WTC11 (cell line): ENCODE measurements at regions not wholly inside any gene's neighbourhood (a gene's known extent, or its start where the extent isn't known, plus 50 kb on each side); places are given as distances from the start of the nearest gene placed in this dataset.

ENCODE experiments used
- ATAC-seq: fragments of 200-7000 bp; cut with Tn5 transposase; 2 replicates; pipeline ENCODE4 v1.10.0; 2021; ENCODE audit warnings: mild to moderate bottlenecking, moderate library complexity
- CTCF ChIA-PET: fragments of 300-600 bp; sonication (Branson Sonifier 250); formaldehyde crosslinking; loops from one replicate; lab custom pipeline; 2021; ENCODE audit warnings: antibody characterized with exemption; lab: Charles Lee
- POLR2A ChIA-PET: fragments of 350-600 bp; sonication (Branson Sonifier 250); formaldehyde crosslinking; loops from one replicate; lab custom pipeline; 2021; ENCODE audit warnings: antibody characterized with exemption; lab: Charles Lee
- DNase-seq: peaks from one replicate; pipeline ENCODE4 v3.0.0; 2021; ENCODE audit warnings: low spot score
- H3K27ac Mint-ChIP-seq: 2 replicates; pipeline ENCODE4 v1.8.0; 2021; ENCODE audit warnings: mixed read lengths
- H3K27me3 Mint-ChIP-seq: 2 replicates; pipeline ENCODE4 v1.8.0; 2021; ENCODE audit warnings: low read depth, mild to moderate bottlenecking, moderate library complexity, mixed read lengths
- H3K36me3 Mint-ChIP-seq: 2 replicates; pipeline ENCODE4 v1.8.0; 2021; ENCODE audit warnings: mixed read lengths
- H3K4me1 Mint-ChIP-seq: 2 replicates; pipeline ENCODE4 v1.8.0; 2022; ENCODE audit warnings: mixed read lengths
- H3K4me3 Mint-ChIP-seq: 2 replicates; pipeline ENCODE4 v1.8.0; 2021; ENCODE audit warnings: mild to moderate bottlenecking, moderate library complexity, mixed read lengths
- H3K9me3 Mint-ChIP-seq: 2 replicates; pipeline ENCODE4 v1.8.0; 2021; ENCODE audit warnings: mixed read lengths
- CBFB ChIP-seq: sonication (generic); formaldehyde crosslinking; IDR thresholded peaks from 2 replicates; pipeline ENCODE4 v1.8.1; 2022; ENCODE audit warnings: mild to moderate bottlenecking, low read depth, missing genetic modification reagents
- ETV6 ChIP-seq: sonication (generic); formaldehyde crosslinking; IDR thresholded peaks from 2 replicates; pipeline ENCODE4 v1.8.1; 2022; ENCODE audit warnings: mild to moderate bottlenecking, missing genetic modification reagents
- GTF2I ChIP-seq: fragments of 250-450 bp; sonication (Bioruptor Pico); conservative IDR thresholded peaks from 2 replicates; pipeline ENCODE4 v1.4.0; 2021; ENCODE audit warnings: mild to moderate bottlenecking
- HMGA2 ChIP-seq: fragments of 250-450 bp; sonication (Bioruptor Pico); IDR thresholded peaks from 2 replicates; pipeline ENCODE4 v1.4.0; 2021; ENCODE audit warnings: mild to moderate bottlenecking, moderate library complexity
- IRF2 ChIP-seq: sonication (generic); formaldehyde crosslinking; IDR thresholded peaks from 2 replicates; pipeline ENCODE4 v1.8.0; 2022; ENCODE audit warnings: low read depth, missing genetic modification reagents, borderline replicate concordance
- JUN ChIP-seq: sonication (generic); formaldehyde crosslinking; IDR thresholded peaks from 2 replicates; pipeline ENCODE4 v1.8.0; 2023; ENCODE audit warnings: mild to moderate bottlenecking, missing genetic modification reagents
- NFYB ChIP-seq: sonication (generic); formaldehyde crosslinking; conservative IDR thresholded peaks from 2 replicates; pipeline ENCODE4 v1.8.0; 2022; ENCODE audit warnings: low read depth, missing genetic modification reagents
- NR2C2 ChIP-seq: sonication (generic); formaldehyde crosslinking; IDR thresholded peaks from 2 replicates; pipeline ENCODE4 v1.8.0; 2022; ENCODE audit warnings: mild to moderate bottlenecking, missing genetic modification reagents
- NR3C1 ChIP-seq: sonication (generic); formaldehyde crosslinking; conservative IDR thresholded peaks from 2 replicates; pipeline ENCODE4 v1.8.1; 2023; ENCODE audit warnings: low read depth, mild to moderate bottlenecking, missing genetic modification reagents
- OVOL2 ChIP-seq: fragments of 250-450 bp; sonication (Bioruptor Pico); IDR thresholded peaks from 2 replicates; pipeline ENCODE4 v1.9.0; 2021; ENCODE audit warnings: mild to moderate bottlenecking, borderline replicate concordance
- RORB ChIP-seq: fragments of 250-450 bp; sonication (Bioruptor Pico); IDR thresholded peaks from 2 replicates; pipeline ENCODE4 v1.9.0; 2021; ENCODE audit warnings: mild to moderate bottlenecking
- SMAD3 ChIP-seq: sonication (generic); formaldehyde crosslinking; IDR thresholded peaks from 2 replicates; pipeline ENCODE4 v1.8.0; 2022; ENCODE audit warnings: missing genetic modification reagents, mild to moderate bottlenecking, borderline replicate concordance
- SMAD4 ChIP-seq: sonication (generic); formaldehyde crosslinking; IDR thresholded peaks from 2 replicates; pipeline ENCODE4 v1.8.0; 2022; ENCODE audit warnings: mild to moderate bottlenecking, missing genetic modification reagents
- SOX15 ChIP-seq: fragments of 250-450 bp; sonication (Bioruptor Pico); IDR thresholded peaks from 2 replicates; pipeline ENCODE4 v1.9.0; 2021; ENCODE audit warnings: mild to moderate bottlenecking
- SP1 ChIP-seq: sonication (generic); formaldehyde crosslinking; conservative IDR thresholded peaks from 2 replicates; pipeline ENCODE4 v1.8.1; 2022; ENCODE audit warnings: missing genetic modification reagents
- TCF7 ChIP-seq: sonication (generic); formaldehyde crosslinking; IDR thresholded peaks from 2 replicates; pipeline ENCODE4 v1.8.0; 2022; ENCODE audit warnings: mild to moderate bottlenecking, low read depth, missing genetic modification reagents, moderate library complexity
- ZNF121 ChIP-seq: sonication (generic); formaldehyde crosslinking; IDR thresholded peaks from 2 replicates; pipeline ENCODE4 v1.8.0; 2023; ENCODE audit warnings: missing genetic modification reagents
- ZNF232 ChIP-seq: sonication (generic); formaldehyde crosslinking; IDR thresholded peaks from 2 replicates; pipeline ENCODE4 v1.8.0; 2022; ENCODE audit warnings: mild to moderate bottlenecking, missing genetic modification reagents
- TF ChIP-seq, protein P1 (sequence below): sonication (generic); formaldehyde crosslinking; IDR thresholded peaks from 2 replicates; pipeline ENCODE4 v1.8.0; 2023; ENCODE audit warnings: missing genetic modification reagents
- TF ChIP-seq, protein P2 (sequence below): sonication (generic); formaldehyde crosslinking; IDR thresholded peaks from 2 replicates; pipeline ENCODE4 v1.8.0; 2022; ENCODE audit warnings: mild to moderate bottlenecking, missing genetic modification reagents
- TF ChIP-seq, protein P3 (sequence below): sonication (generic); formaldehyde crosslinking; IDR thresholded peaks from 2 replicates; pipeline ENCODE4 v1.8.1; 2023; ENCODE audit warnings: mild to moderate bottlenecking, missing genetic modification reagents, moderate library complexity
- TF ChIP-seq, protein P4 (sequence below): sonication (generic); formaldehyde crosslinking; IDR thresholded peaks from 2 replicates; pipeline ENCODE4 v1.8.0; 2022; ENCODE audit warnings: mild to moderate bottlenecking, missing genetic modification reagents
- TF ChIP-seq, protein P5 (sequence below): sonication (generic); formaldehyde crosslinking; IDR thresholded peaks from 2 replicates; pipeline ENCODE4 v1.8.1; 2022; ENCODE audit warnings: missing genetic modification reagents, borderline replicate concordance
- TF ChIP-seq, protein P6 (sequence below): sonication (generic); formaldehyde crosslinking; IDR thresholded peaks from 2 replicates; pipeline ENCODE4 v1.8.0; 2023; ENCODE audit warnings: missing genetic modification reagents, mild to moderate bottlenecking, borderline replicate concordance
- TF ChIP-seq, protein P7 (sequence below): fragments of 250-450 bp; sonication (Bioruptor Pico); IDR thresholded peaks from 2 replicates; pipeline ENCODE4 v1.9.0; 2021; ENCODE audit warnings: mild to moderate bottlenecking

DNA sequence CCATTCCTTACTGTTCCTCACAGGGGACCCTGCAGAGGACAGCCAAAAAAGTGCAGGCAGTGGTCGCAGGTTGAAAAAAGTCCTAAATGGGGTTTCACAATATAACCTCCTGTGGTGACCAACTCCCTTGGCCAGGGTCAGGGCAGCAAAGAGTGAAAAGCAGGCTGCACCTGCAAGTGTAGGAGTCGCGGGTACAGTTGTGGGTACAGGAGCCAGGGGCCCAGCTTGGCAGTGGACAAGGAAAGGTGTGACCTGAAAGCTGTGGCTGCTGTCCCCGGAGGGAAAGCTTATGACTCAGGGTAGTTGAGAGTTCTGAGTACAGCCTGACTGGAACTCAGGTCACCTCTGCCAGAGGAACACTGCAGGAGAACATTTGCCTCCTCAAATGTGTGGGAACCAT is 1114.1 kb downstream of the ROBO2 start:
- POLR2A ChIA-PET, result no interaction called here
- no peak overlapping the region for H3K4me3 Mint-ChIP-seq
- DNase-seq (no peak), ATAC-seq (no peak)
- CTCF ChIA-PET, result no interaction called here
- H3K4me1 Mint-ChIP-seq, result no peaks in the 10 kb centered on the region
- TF ChIP-seq NR2C2 (CRISPR knock-in tag), result no peak
- no peak for TF ChIP-seq ZNF232 (CRISPR knock-in tag)
- TF ChIP-seq, protein P1, sequence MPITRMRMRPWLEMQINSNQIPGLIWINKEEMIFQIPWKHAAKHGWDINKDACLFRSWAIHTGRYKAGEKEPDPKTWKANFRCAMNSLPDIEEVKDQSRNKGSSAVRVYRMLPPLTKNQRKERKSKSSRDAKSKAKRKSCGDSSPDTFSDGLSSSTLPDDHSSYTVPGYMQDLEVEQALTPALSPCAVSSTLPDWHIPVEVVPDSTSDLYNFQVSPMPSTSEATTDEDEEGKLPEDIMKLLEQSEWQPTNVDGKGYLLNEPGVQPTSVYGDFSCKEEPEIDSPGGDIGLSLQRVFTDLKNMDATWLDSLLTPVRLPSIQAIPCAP, result no peak
- TF ChIP-seq, protein P2, sequence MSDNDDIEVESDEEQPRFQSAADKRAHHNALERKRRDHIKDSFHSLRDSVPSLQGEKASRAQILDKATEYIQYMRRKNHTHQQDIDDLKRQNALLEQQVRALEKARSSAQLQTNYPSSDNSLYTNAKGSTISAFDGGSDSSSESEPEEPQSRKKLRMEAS (CRISPR knock-in tag), result no peak
- no peak for TF ChIP-seq NFYB
- no peak for TF ChIP-seq SMAD3
- TF ChIP-seq SMAD4 (CRISPR knock-in tag), result no peak
- no peak for TF ChIP-seq ZNF121 (CRISPR knock-in tag)
- no peaks in the 10 kb centered on the region for H3K36me3 Mint-ChIP-seq
- H3K9me3 Mint-ChIP-seq, result peaks cover 8% of the 10 kb centered on the region; the same call in 1 of the 2 replicates
- H3K27ac Mint-ChIP-seq, result no peak overlapping the region
- H3K27me3 Mint-ChIP-seq, result no peaks in the 10 kb centered on the region

DNA sequence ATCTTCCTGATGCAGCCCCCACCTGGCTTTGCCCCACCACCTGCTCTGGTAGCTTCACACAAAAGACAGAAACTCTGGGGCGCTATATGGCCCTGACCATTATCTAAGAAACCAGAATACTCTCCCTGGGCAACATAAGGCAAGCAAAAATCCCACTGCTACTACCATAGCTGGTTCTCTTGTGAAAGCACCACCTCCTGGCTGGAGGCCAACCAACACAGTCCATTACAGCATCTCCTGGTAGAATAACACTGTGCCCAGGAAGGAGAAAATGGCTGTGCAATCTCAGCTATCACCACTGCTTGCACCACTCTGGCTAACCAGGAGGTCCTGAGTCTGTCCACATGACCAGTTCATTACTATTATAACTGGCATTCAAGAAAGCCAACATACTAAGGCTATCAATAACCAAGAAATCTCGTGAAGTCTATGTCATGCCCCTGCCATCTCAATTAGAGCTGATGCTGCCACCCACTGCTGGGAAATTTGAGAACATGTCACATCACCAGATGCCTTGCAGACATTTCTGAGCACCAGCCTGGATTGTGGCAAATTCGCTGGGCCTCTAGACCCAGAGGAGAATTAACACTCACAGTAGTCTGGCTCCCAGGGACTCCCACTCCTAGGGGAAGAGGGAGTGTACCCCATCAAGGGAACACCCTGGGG is 1114.8 kb downstream of the ROBO2 start:
- CTCF ChIA-PET, result no interaction called here
- no peak for ATAC-seq
- H3K27me3 Mint-ChIP-seq, result no peaks in the 10 kb centered on the region
- DNase-seq, result no peak
- no peaks in the 10 kb centered on the region for H3K36me3 Mint-ChIP-seq
- no peaks in the 10 kb centered on the region for H3K4me1 Mint-ChIP-seq
- TF ChIP-seq GTF2I (no peak), IRF2 (CRISPR knock-in tag) (no peak), RORB (CRISPR knock-in tag) (no peak), TCF7 (CRISPR knock-in tag) (no peak), CBFB (CRISPR knock-in tag) (no peak), JUN (CRISPR knock-in tag) (no peak), ETV6 (CRISPR knock-in tag) (no peak), SP1 (no peak), HMGA2 (CRISPR knock-in tag) (no peak), OVOL2 (no peak), NR3C1 (CRISPR knock-in tag) (no peak), SOX15 (no peak)
- TF ChIP-seq, protein P3, sequence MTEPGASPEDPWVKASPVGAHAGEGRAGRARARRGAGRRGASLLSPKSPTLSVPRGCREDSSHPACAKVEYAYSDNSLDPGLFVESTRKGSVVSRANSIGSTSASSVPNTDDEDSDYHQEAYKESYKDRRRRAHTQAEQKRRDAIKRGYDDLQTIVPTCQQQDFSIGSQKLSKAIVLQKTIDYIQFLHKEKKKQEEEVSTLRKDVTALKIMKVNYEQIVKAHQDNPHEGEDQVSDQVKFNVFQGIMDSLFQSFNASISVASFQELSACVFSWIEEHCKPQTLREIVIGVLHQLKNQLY (CRISPR knock-in tag), result no peak
- TF ChIP-seq, protein P4, sequence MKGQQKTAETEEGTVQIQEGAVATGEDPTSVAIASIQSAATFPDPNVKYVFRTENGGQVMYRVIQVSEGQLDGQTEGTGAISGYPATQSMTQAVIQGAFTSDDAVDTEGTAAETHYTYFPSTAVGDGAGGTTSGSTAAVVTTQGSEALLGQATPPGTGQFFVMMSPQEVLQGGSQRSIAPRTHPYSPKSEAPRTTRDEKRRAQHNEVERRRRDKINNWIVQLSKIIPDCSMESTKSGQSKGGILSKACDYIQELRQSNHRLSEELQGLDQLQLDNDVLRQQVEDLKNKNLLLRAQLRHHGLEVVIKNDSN, result no peak
- TF ChIP-seq, protein P1, result no peak
- TF ChIP-seq, protein P5, sequence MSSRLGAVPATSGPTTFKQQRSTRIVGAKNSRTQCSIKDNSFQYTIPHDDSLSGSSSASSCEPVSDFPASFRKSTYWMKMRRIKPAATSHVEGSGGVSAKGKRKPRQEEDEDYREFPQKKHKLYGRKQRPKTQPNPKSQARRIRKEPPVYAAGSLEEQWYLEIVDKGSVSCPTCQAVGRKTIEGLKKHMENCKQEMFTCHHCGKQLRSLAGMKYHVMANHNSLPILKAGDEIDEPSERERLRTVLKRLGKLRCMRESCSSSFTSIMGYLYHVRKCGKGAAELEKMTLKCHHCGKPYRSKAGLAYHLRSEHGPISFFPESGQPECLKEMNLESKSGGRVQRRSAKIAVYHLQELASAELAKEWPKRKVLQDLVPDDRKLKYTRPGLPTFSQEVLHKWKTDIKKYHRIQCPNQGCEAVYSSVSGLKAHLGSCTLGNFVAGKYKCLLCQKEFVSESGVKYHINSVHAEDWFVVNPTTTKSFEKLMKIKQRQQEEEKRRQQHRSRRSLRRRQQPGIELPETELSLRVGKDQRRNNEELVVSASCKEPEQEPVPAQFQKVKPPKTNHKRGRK (CRISPR knock-in tag), result no peak
- TF ChIP-seq, protein P6, sequence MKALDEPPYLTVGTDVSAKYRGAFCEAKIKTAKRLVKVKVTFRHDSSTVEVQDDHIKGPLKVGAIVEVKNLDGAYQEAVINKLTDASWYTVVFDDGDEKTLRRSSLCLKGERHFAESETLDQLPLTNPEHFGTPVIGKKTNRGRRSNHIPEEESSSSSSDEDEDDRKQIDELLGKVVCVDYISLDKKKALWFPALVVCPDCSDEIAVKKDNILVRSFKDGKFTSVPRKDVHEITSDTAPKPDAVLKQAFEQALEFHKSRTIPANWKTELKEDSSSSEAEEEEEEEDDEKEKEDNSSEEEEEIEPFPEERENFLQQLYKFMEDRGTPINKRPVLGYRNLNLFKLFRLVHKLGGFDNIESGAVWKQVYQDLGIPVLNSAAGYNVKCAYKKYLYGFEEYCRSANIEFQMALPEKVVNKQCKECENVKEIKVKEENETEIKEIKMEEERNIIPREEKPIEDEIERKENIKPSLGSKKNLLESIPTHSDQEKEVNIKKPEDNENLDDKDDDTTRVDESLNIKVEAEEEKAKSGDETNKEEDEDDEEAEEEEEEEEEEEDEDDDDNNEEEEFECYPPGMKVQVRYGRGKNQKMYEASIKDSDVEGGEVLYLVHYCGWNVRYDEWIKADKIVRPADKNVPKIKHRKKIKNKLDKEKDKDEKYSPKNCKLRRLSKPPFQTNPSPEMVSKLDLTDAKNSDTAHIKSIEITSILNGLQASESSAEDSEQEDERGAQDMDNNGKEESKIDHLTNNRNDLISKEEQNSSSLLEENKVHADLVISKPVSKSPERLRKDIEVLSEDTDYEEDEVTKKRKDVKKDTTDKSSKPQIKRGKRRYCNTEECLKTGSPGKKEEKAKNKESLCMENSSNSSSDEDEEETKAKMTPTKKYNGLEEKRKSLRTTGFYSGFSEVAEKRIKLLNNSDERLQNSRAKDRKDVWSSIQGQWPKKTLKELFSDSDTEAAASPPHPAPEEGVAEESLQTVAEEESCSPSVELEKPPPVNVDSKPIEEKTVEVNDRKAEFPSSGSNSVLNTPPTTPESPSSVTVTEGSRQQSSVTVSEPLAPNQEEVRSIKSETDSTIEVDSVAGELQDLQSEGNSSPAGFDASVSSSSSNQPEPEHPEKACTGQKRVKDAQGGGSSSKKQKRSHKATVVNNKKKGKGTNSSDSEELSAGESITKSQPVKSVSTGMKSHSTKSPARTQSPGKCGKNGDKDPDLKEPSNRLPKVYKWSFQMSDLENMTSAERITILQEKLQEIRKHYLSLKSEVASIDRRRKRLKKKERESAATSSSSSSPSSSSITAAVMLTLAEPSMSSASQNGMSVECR (CRISPR knock-in tag), result no peak
- TF ChIP-seq, protein P7, sequence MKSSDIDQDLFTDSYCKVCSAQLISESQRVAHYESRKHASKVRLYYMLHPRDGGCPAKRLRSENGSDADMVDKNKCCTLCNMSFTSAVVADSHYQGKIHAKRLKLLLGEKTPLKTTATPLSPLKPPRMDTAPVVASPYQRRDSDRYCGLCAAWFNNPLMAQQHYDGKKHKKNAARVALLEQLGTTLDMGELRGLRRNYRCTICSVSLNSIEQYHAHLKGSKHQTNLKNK (CRISPR knock-in tag), result no peak
- TF ChIP-seq, all 79 proteins: peak for 0
- no peak overlapping the region for H3K27ac Mint-ChIP-seq
- H3K9me3 Mint-ChIP-seq, result peaks cover 8% of the 10 kb centered on the region; the same call in 1 of the 2 replicates
- POLR2A ChIA-PET, result no interaction called here
- no peak overlapping the region for H3K4me3 Mint-ChIP-seq
